VCaP (cell line): ENCODE measurements at regions not wholly inside any gene's neighbourhood (a gene's known extent, or its start where the extent isn't known, plus 50 kb on each side); places are given as distances from the start of the nearest gene placed in this dataset.
"Not testable (repeated sequence)": the region's sequence is repeated elsewhere in the genome, so short reads cannot be mapped to it uniquely, and the experiment has no call there.

Experiments used
- H3K27ac ChIP-seq: fragments of 450-650 bp; 2 replicates; pipeline ENCODE4 v1.5.1; 2017
- CTCF ChIP-seq: fragments of 450-650 bp; conservative IDR thresholded peaks from 2 replicates; pipeline ENCODE4 v1.5.1; 2017; ENCODE audit warnings: mild to moderate bottlenecking, moderate library complexity

- H3K27ac ChIP-seq = no peak overlapping the region
- TF ChIP-seq CTCF = no peak
These were observed 546.9 kb upstream of the TPK1 start for GRCh38 chr7:145382762-145383161.

- TF ChIP-seq CTCF = no peak
- H3K27ac ChIP-seq = no peak overlapping the region
These were observed 542.3 kb upstream of the TPK1 start for GRCh38 chr7:145378197-145378596.

GRCh38 chr7:145360511-145361100 is 524.8 kb upstream of the TPK1 start:
- H3K27ac ChIP-seq = no peak overlapping the region
- no peak for TF ChIP-seq CTCF

- TF ChIP-seq CTCF = no peak
These were observed 514.5 kb upstream of the TPK1 start for GRCh38 chr7:145350334-145350733.

GRCh38 chr7:145349452-145349851 is 513.6 kb upstream of the TPK1 start:
- not testable (repeated sequence) for H3K27ac ChIP-seq

More at GRCh38 chr7:145350334-145350733, 514.5 kb upstream of the TPK1 start:
- no peak overlapping the region for H3K27ac ChIP-seq

- no peak for TF ChIP-seq CTCF
- no peak overlapping the region for H3K27ac ChIP-seq
These were observed 511.4 kb upstream of the TPK1 start for GRCh38 chr7:145347271-145347670.

- TF ChIP-seq CTCF = no peak
- H3K27ac ChIP-seq = no peak overlapping the region
These were observed 503.5 kb upstream of the TPK1 start for GRCh38 chr7:145339319-145339718.

- no peak overlapping the region for H3K27ac ChIP-seq
- TF ChIP-seq CTCF = no peak
These were observed 495.7 kb upstream of the TPK1 start for GRCh38 chr7:145331522-145331921.
